ENCODE measurements at regions not wholly inside any gene's neighbourhood (a gene's known extent, or its start where the extent isn't known, plus 50 kb on each side); places are given as distances from the start of the nearest gene placed in this dataset.
"Not testable (repeated sequence)": the region's sequence is repeated elsewhere in the genome, so short reads cannot be mapped to it uniquely, and the experiment has no call there.

DNA sequence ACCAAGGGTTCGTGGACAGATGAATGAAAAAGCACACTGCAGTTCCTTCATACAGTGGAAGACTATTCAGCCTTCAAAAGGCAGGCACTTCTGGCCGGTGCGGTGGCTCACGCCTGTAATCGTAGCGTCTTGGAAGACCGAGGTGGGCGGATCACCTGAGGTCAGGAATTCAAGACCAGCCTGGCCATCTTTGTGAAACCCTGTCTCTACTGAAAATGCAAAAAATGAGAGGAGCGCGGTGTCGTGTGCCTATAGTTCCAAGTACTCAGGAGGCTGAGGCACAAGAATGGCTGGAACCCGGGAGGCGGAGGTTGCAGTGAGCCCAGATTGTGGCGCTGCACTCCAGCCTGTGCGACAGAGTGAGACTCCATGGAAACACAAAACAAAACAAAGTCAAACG is 82.4 kb upstream of the HMX1 start:
- not testable (repeated sequence) for H2BK15ac ChIP-seq (ENCODE audit: low read depth, low read length); H4K91ac ChIP-seq (ENCODE audit: insufficient read length, low read depth, low read length); H3K9ac ChIP-seq (ENCODE audit: extremely low read depth, insufficient read length, low read length); H2AK5ac ChIP-seq (ENCODE audit: insufficient read length, low read length); H3K79me1 ChIP-seq (ENCODE audit: insufficient read depth, low read depth, low read length, poor library complexity, severe bottlenecking); H3K4me2 ChIP-seq (ENCODE audit: insufficient read depth, insufficient read length, low read length); H4K20me1 ChIP-seq (ENCODE audit: control insufficient read depth, insufficient read depth, insufficient read length); H3K56ac ChIP-seq (ENCODE audit: insufficient read length, low read depth, low read length); H3K79me2 ChIP-seq (ENCODE audit: insufficient read depth, low read length); H2AFZ ChIP-seq (ENCODE audit: low read length); H3K4me1 ChIP-seq (ENCODE audit: insufficient read depth, low read length); H2BK12ac ChIP-seq (ENCODE audit: insufficient read length, low read depth, low read length); H3K27me3 ChIP-seq (ENCODE audit: insufficient read depth, low read length); H3K14ac ChIP-seq (ENCODE audit: insufficient read depth, low read length); H3K18ac ChIP-seq (ENCODE audit: insufficient read length, low read depth, low read length); H3K9me3 ChIP-seq (ENCODE audit: control insufficient read depth, low read depth, low read length); H3K23me2 ChIP-seq (ENCODE audit: insufficient read length, low read depth, low read length, poor library complexity, severe bottlenecking); H3K4me3 Mint-ChIP-seq; H4K5ac ChIP-seq (ENCODE audit: insufficient read length, low read depth, low read length); H3K36me3 Mint-ChIP-seq (ENCODE audit: insufficient read depth in 1 of 3, low read depth in 3 of 3); H3K23ac ChIP-seq (ENCODE audit: insufficient read length, low read depth, low read length); H3T11ph ChIP-seq (ENCODE audit: low read length); H2BK120ac ChIP-seq (ENCODE audit: low read depth, low read length, poor library complexity, severe bottlenecking); H3K27ac Mint-ChIP-seq; H2BK20ac ChIP-seq (ENCODE audit: low read depth, low read length, poor library complexity, severe bottlenecking); H4K8ac ChIP-seq (replicated peaks; ENCODE audit: insufficient read length, low read depth, low read length); H3K27ac ChIP-seq (ENCODE audit: insufficient read length, low read depth, low read length); H3K4me1 Mint-ChIP-seq; DNase-seq; H2BK5ac ChIP-seq (ENCODE audit: insufficient read length, low read length); H3K4ac ChIP-seq (ENCODE audit: low read depth, low read length)
- Mint-ChIP-seq H3K27me3 (ENCODE audit: low read depth) (peaks cover 34% of the 10 kb centered on the region), H3K9me3 (peaks cover 26 to 70% of the 10 kb centered on the region in 2 experiments)
- WGBS (ENCODE audit: extremely low coverage, insufficient read length, low lambda C conversion rate), result no CpG with 5 or more reads among the region's 16 CpGs

DNA sequence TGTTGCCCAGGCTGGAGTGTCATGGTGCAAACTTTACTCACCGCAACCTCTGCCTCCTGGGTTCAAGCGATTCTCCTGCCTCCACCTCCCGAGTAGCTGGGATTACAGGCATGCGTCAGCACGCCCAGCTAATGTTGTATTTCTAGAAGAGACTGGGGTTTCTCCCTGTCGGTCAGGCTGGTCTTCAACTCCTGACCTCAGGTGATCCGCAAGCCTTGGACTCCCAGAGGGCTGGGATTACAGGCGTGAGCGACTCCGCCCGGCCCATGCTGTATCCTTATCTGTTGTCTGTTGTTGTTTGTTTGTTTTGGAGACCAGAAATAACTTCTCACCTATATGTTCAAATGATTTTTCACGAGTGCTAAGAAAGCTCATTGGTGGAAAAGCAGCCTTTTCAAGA is 81.2 kb upstream of the HMX1 start:
- not testable (repeated sequence) for H3K4ac ChIP-seq (ENCODE audit: low read depth, low read length); H3K23ac ChIP-seq (ENCODE audit: insufficient read length, low read depth, low read length); H3K36me3 Mint-ChIP-seq (ENCODE audit: insufficient read depth in 1 of 3, low read depth in 3 of 3); H2BK20ac ChIP-seq (ENCODE audit: low read depth, low read length, poor library complexity, severe bottlenecking); H3K9ac ChIP-seq (ENCODE audit: extremely low read depth, insufficient read length, low read length); H3K27ac Mint-ChIP-seq; H4K20me1 ChIP-seq (ENCODE audit: control insufficient read depth, insufficient read depth, insufficient read length); H2BK5ac ChIP-seq (ENCODE audit: insufficient read length, low read length); H3K4me2 ChIP-seq (ENCODE audit: insufficient read depth, insufficient read length, low read length); H3K79me2 ChIP-seq (ENCODE audit: insufficient read depth, low read length); H3K27me3 ChIP-seq (ENCODE audit: insufficient read depth, low read length); H2AFZ ChIP-seq (ENCODE audit: low read length); H2AK5ac ChIP-seq (ENCODE audit: insufficient read length, low read length); H3K4me1 ChIP-seq (ENCODE audit: insufficient read depth, low read length); H3K56ac ChIP-seq (ENCODE audit: insufficient read length, low read depth, low read length); H4K91ac ChIP-seq (ENCODE audit: insufficient read length, low read depth, low read length); H3K79me1 ChIP-seq (ENCODE audit: insufficient read depth, low read depth, low read length, poor library complexity, severe bottlenecking); H3K9me3 ChIP-seq (ENCODE audit: control insufficient read depth, low read depth, low read length); H2BK12ac ChIP-seq (ENCODE audit: insufficient read length, low read depth, low read length); H3K18ac ChIP-seq (ENCODE audit: insufficient read length, low read depth, low read length); H2BK15ac ChIP-seq (ENCODE audit: low read depth, low read length); H3K14ac ChIP-seq (ENCODE audit: insufficient read depth, low read length); H3K23me2 ChIP-seq (ENCODE audit: insufficient read length, low read depth, low read length, poor library complexity, severe bottlenecking); H3K4me3 Mint-ChIP-seq; H3T11ph ChIP-seq (ENCODE audit: low read length); DNase-seq; H3K27ac ChIP-seq (ENCODE audit: insufficient read length, low read depth, low read length); H3K4me1 Mint-ChIP-seq; H4K8ac ChIP-seq (replicated peaks; ENCODE audit: insufficient read length, low read depth, low read length); H2BK120ac ChIP-seq (ENCODE audit: low read depth, low read length, poor library complexity, severe bottlenecking); H4K5ac ChIP-seq (ENCODE audit: insufficient read length, low read depth, low read length)
- Mint-ChIP-seq H3K27me3 (ENCODE audit: low read depth) (peaks cover 34% of the 10 kb centered on the region), H3K9me3 (peaks cover 21 to 67% of the 10 kb centered on the region in 2 experiments)
- WGBS (ENCODE audit: extremely low coverage, insufficient read length, low lambda C conversion rate), result no CpG with 5 or more reads among the region's 12 CpGs

Data from H9 (cell line).